IMR-90 (cell line): ENCODE measurements at regions not wholly inside any gene's neighbourhood (a gene's known extent, or its start where the extent isn't known, plus 50 kb on each side); places are given as distances from the start of the nearest gene placed in this dataset.

Source experiments
- ATAC-seq: fragments of 200-7000 bp; cut with Tn5 transposase; 2 replicates; pipeline ENCODE4 v1.9.1; 2020; ENCODE audit warnings: low read depth, mild to moderate bottlenecking, moderate library complexity
- BruUV-seq: library from RNA; stranded (reverse); fragments of 400-500 nt; replicated peaks from 2 replicates; lab custom pipeline; 2021; lab: Mats Ljungman, UMichigan
- CTCF ChIA-PET: fragments of 300-600 bp; formaldehyde crosslinking; extraction: SDS; loops from one replicate; lab custom pipeline; 2021; ENCODE audit warnings: antibody characterized with exemption; lab: Yijun Ruan, JAX
- POLR2A ChIA-PET: fragments of 300-600 bp; sonication (Branson Sonifier 250); formaldehyde crosslinking; loops from one replicate; lab custom pipeline; 2022; ENCODE audit warnings: antibody characterized with exemption; ENCODE audit not compliant: unreplicated experiment; lab: Charles Lee
- DNase-seq: peaks from one replicate; pipeline ENCODE4 v3.0.0; 2013
- H2AFZ ChIP-seq: replicated peaks from 2 replicates; pipeline ENCODE3; 2013; ENCODE audit warnings: low read length, mild to moderate bottlenecking; ENCODE audit not compliant: poor library complexity
- H2AK5ac ChIP-seq: 2 replicates; pipeline ENCODE4 v1.6.1; 2013; ENCODE audit warnings: low read depth, low read length, inconsistent platforms
- H2AK9ac ChIP-seq: replicated peaks from 2 replicates; pipeline ENCODE3; 2013; ENCODE audit warnings: mild to moderate bottlenecking, low read depth, low read length, moderate library complexity; ENCODE audit not compliant: poor library complexity
- H2BK120ac ChIP-seq: 2 replicates; pipeline ENCODE4 v1.6.1; 2013; ENCODE audit warnings: low read depth, low read length, inconsistent platforms
- H2BK15ac ChIP-seq: 3 replicates; pipeline ENCODE4 v1.6.1; 2013; ENCODE audit warnings: low read depth, low read length, inconsistent platforms
- H2BK20ac ChIP-seq: 2 replicates; pipeline ENCODE4 v1.6.1; 2013; ENCODE audit warnings: low read depth, mild to moderate bottlenecking, inconsistent platforms, low read length, moderate library complexity
- H2BK5ac ChIP-seq: 2 replicates; pipeline ENCODE4 v1.6.1; 2013; ENCODE audit warnings: mild to moderate bottlenecking, low read depth, low read length, inconsistent platforms; ENCODE audit not compliant: poor library complexity, severe bottlenecking
- H3K14ac ChIP-seq: replicated peaks from 2 replicates; pipeline ENCODE4 v1.6.1; 2013; ENCODE audit warnings: low read depth, low read length, inconsistent platforms
- H3K18ac ChIP-seq: 2 replicates; pipeline ENCODE4 v1.6.1; 2013; ENCODE audit warnings: low read depth, low read length, control low read depth
- H3K23ac ChIP-seq: 2 replicates; pipeline ENCODE4 v1.6.1; 2013; ENCODE audit warnings: low read depth, low read length, inconsistent platforms
- H3K27ac ChIP-seq: 2 replicates; pipeline ENCODE4 v1.5.1; 2013; ENCODE audit warnings: mild to moderate bottlenecking, control low read depth, low read length; ENCODE audit not compliant: insufficient read depth
- H3K27me3 ChIP-seq: 2 replicates; pipeline ENCODE4 v1.6.1; 2013; ENCODE audit warnings: low read length; ENCODE audit not compliant: control insufficient read depth, insufficient read depth
- H3K36me3 ChIP-seq: 2 replicates; pipeline ENCODE4 v1.6.1; 2013; ENCODE audit warnings: low read length, mixed read lengths; ENCODE audit not compliant: control insufficient read depth, insufficient read depth
- H3K4ac ChIP-seq: 2 replicates; pipeline ENCODE4 v1.6.1; 2013; ENCODE audit warnings: low read depth, low read length, inconsistent platforms
- H3K4me1 ChIP-seq: 2 replicates; pipeline ENCODE4 v1.6.1; 2013; ENCODE audit warnings: low read length, mixed read lengths; ENCODE audit not compliant: control insufficient read depth, insufficient read depth
- H3K4me2 ChIP-seq: 2 replicates; pipeline ENCODE4 v1.6.1; 2013; ENCODE audit warnings: low read depth, mild to moderate bottlenecking, control low read depth, low read length, moderate library complexity
- H3K4me3 ChIP-seq: 2 replicates; pipeline ENCODE4 v1.5.1; 2013; ENCODE audit warnings: low read depth, mild to moderate bottlenecking, control low read depth, low read length, moderate library complexity; ENCODE audit not compliant: insufficient read depth
- H3K56ac ChIP-seq: 2 replicates; pipeline ENCODE4 v1.6.1; 2013; ENCODE audit warnings: low read length, inconsistent platforms; ENCODE audit not compliant: insufficient read depth; ENCODE audit errors: extremely low read depth
- H3K79me1 ChIP-seq, 2 experiments: 2 replicates each; pipeline ENCODE4 v1.6.1; 2013; ENCODE audit warnings: low read length in 2 of 2, inconsistent platforms in 1 of 2, low read depth in 1 of 2
- H3K9ac ChIP-seq: 2 replicates; pipeline ENCODE4 v1.6.1; 2013; ENCODE audit warnings: low read depth, low read length, control low read depth
- H3K9me1 ChIP-seq: 2 replicates; pipeline ENCODE4 v1.6.1; 2013; ENCODE audit warnings: low read length, inconsistent platforms; ENCODE audit not compliant: insufficient read depth
- H3K9me3 ChIP-seq: 2 replicates; pipeline ENCODE4 v1.6.1; 2013; ENCODE audit warnings: low read length; ENCODE audit not compliant: control insufficient read depth, insufficient read depth
- H4K20me1 ChIP-seq: 2 replicates; pipeline ENCODE4 v1.6.1; 2013; ENCODE audit warnings: low read length, inconsistent platforms; ENCODE audit not compliant: insufficient read depth
- H4K5ac ChIP-seq: 2 replicates; pipeline ENCODE4 v1.6.1; 2013; ENCODE audit warnings: mild to moderate bottlenecking, low read depth, low read length, control low read depth
- H4K8ac ChIP-seq, 2 experiments: 2 replicates each; pipeline ENCODE4 v1.6.1; 2013; ENCODE audit warnings: low read depth in 2 of 2, low read length in 2 of 2, control low read depth in 1 of 2, inconsistent platforms in 1 of 2
- H4K91ac ChIP-seq: 2 replicates; pipeline ENCODE4 v1.6.1; 2013; ENCODE audit warnings: low read depth, low read length, inconsistent platforms; ENCODE audit not compliant: insufficient read depth
- CEBPB ChIP-seq: IDR thresholded peaks from 2 replicates; pipeline ENCODE4 v1.6.1; 2012; ENCODE audit warnings: low read depth, low read length, improper control_type of control experiment
- SMC3 ChIP-seq: fragments of 150-350 bp; IDR thresholded peaks from 2 replicates; pipeline ENCODE4 v1.6.1; 2016; ENCODE audit warnings: low read depth, mild to moderate bottlenecking, antibody characterized with exemption, low read length, moderate library complexity
- WGBS, 2 experiments: methylation state at CpG; one replicate each; pipeline versions ENCODE4 v1.1.5 to v1.1.7; 2013; ENCODE audit warnings: missing lambda C conversion rate in 2 of 2; ENCODE audit not compliant: insufficient read length in 1 of 2; ENCODE audit errors: extremely low coverage in 2 of 2; 5-methylcytosine and 5-hydroxymethylcytosine counted together
- dilution Hi-C: fragments of 300-500 bp; cut with HindIII; formaldehyde crosslinking; loops from one replicate; pipeline ENCODE4 v1.14.3; 2018; ENCODE audit warnings: low sequenced_read_pairs; ENCODE audit not compliant: unreplicated experiment
- in situ Hi-C: fragments of 300-500 bp; cut with MboI; formaldehyde crosslinking; loops from 3 replicates; pipeline ENCODE4 v1.14.3; 2019; ENCODE audit warnings: low sequenced_read_pairs, inconsistent platforms, mixed read lengths
- intact Hi-C: fragments of 100-400 bp; cut with micrococcal nuclease; formaldehyde crosslinking; loops from 2 replicates; pipeline ENCODE4 v1.10.0; 2022

DNA sequence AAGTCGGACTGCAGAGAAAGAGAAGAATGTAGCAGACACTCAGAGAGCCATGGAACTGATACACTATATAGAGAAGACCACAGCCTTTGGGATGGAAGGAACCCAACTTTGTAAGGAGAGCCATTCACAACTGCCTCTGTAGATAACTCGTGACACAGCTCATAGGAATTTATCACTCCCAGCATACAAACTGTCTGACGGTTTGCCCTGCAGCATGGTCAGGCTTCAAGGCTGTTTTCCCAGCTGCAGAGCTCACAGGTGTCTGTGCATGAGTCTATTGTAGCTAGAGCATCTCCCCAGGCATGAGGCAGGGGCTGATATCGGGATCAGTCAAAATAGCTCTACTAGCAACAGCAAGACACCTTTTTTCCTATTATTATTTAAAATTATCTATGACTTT, 130.5 kb upstream of the DTNBP1 start:
- no peak overlapping the region for H2BK120ac ChIP-seq
- no peaks in the 10 kb centered on the region for H3K9me1 ChIP-seq
- TF ChIP-seq SMC3 (no peak), CEBPB (no peak)
- BruUV-seq: no TSS peak
- no peak overlapping the region for H3K4ac ChIP-seq
- no peak overlapping the region for H3K56ac ChIP-seq
- DNase-seq (peak; percentile 35), ATAC-seq (peak; percentile 48; the same call in 1 of the 2 replicates)
- H2BK20ac ChIP-seq: no peak overlapping the region
- H4K5ac ChIP-seq: no peak overlapping the region
- no peak overlapping the region for H2AK5ac ChIP-seq
- H3K23ac ChIP-seq: no peak overlapping the region
- H2BK5ac ChIP-seq: no peak overlapping the region
- no peaks in the 10 kb centered on the region for H4K20me1 ChIP-seq
- no peaks in the 10 kb centered on the region for H3K79me1 ChIP-seq
- intact Hi-C loops (no loop called here), dilution Hi-C loops (no loop called here), in situ Hi-C loops (no loop called here)
- WGBS, 2 experiments: no CpG with 5 or more reads among the region's 4 CpGs
- H3K4me2 ChIP-seq: no peak overlapping the region
- H3K9ac ChIP-seq: no peak overlapping the region
- CTCF ChIA-PET: interaction anchor here (0.5 kb wide), 1 partner anchor 102 kb away, joined by 11 read pairs; no protein-coding TSS in a partner anchor
- H2AK9ac ChIP-seq: no peak overlapping the region
- H3K4me3 ChIP-seq: no peak overlapping the region
- H3K9me3 ChIP-seq: peaks cover 3% of the 10 kb centered on the region; the same call in 1 of the 2 replicates
- no peaks in the 10 kb centered on the region for H3K4me1 ChIP-seq
- H4K91ac ChIP-seq: no peak overlapping the region
- no peak overlapping the region for H2AFZ ChIP-seq
- POLR2A ChIA-PET: no interaction called here
- H3K14ac ChIP-seq: no peak overlapping the region
- H3K36me3 ChIP-seq: no peaks in the 10 kb centered on the region
- H4K8ac ChIP-seq: no peak overlapping the region
- H3K27ac ChIP-seq: no peak overlapping the region
- H3K18ac ChIP-seq: no peak overlapping the region
- peaks cover 18% of the 10 kb centered on the region for H3K27me3 ChIP-seq
- no peak overlapping the region for H2BK15ac ChIP-seq
